ENCODE measurements at regions not wholly inside any gene's neighbourhood (a gene's known extent, or its start where the extent isn't known, plus 50 kb on each side); places are given as distances from the start of the nearest gene placed in this dataset.

GRCh38 chr18:5091741-5092140 is 105.3 kb downstream of the AKAIN1 start:
- Histone ChIP-seq H3K9ac (no peak overlapping the region), H3K27ac (no peak overlapping the region)

DNA sequence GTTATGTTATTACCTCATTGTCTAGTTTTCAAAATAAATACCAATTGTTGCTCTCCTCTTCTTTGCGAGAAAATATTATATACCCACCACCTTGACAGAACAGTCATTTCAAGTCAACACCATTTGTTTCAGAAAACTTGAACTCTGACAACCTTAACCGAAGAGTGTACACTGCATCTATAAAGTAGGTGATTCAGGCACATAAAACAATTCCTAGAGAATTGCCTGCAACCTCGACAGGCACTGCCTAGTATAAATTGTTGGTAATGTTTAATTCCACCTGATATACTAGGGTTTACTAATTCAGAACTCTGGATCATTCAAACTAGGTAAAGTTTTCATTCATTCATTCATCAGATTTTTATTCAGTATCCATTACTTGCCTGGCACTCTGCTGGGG is 121.8 kb downstream of the AKAIN1 start:
- no peaks in the 10 kb centered on the region for H3K4me1 ChIP-seq
- H3K27me3 ChIP-seq = no peaks in the 10 kb centered on the region

More at GRCh38 chr18:5091741-5092140, 105.3 kb downstream of the AKAIN1 start:
- no peaks in the 10 kb centered on the region for H4K20me1 ChIP-seq
- H3K36me3 ChIP-seq = no peaks in the 10 kb centered on the region
- no peak for TF ChIP-seq Cebpa-rat (IDR thresholded peaks at IDR 0.05)
- no peak overlapping the region for H3K4me3 ChIP-seq
- no peaks in the 10 kb centered on the region for H3K4me1 ChIP-seq
- peaks cover 25% of the 10 kb centered on the region for H3K9me3 ChIP-seq
- H3K4me2 ChIP-seq = no peak overlapping the region
- no peaks in the 10 kb centered on the region for H3K27me3 ChIP-seq

DNA sequence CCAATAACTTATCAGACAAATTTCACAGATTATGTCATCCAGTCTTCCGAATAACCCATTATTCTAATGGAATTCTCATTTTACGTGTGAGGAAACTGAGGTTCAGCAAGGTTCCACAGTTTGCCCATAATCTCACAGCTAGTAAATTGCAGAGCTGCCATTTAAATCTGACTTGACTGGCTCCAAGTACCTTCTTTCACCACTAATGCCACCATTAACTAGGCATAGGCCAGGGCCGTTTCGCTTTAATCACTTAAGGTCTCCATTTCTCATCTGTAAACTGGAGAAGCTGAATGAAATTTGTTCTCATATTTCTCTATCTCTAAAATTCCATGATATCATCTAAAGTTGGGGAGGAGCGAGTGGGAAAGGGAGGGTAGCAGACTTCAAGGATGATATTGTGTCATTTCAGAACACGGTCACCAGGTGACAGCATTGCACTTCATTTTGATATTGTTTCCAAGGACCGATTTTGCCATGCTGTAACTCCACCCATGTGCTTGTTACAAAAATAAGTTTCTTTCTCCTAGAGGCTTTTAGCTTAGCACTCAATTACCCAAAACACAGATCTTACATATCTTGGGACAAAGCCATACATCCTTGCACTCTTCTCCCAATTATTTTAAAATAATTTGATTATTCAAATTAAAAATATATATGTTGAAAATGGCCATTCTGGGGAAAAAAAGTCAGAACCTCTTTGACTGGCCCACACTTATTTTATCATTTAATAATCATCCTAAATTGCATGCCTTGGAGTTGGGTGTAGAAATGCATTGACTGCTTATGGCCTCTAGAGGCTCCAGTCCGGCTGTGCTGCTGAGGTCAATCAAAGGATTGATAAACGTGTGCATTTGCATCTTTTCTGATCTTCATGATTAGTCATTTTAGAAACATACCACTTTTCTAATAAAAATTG is 123.8 kb downstream of the AKAIN1 start:
- no peaks in the 10 kb centered on the region for H3K9me3 ChIP-seq
- TF ChIP-seq Cebpa-rat (IDR thresholded peaks at IDR 0.05) = no peak
- H3K4me1 ChIP-seq = no peaks in the 10 kb centered on the region
- no peaks in the 10 kb centered on the region for H3K36me3 ChIP-seq
- H4K20me1 ChIP-seq = no peaks in the 10 kb centered on the region
- H3K27me3 ChIP-seq = no peaks in the 10 kb centered on the region
- no peak overlapping the region for H3K27ac ChIP-seq
- H3K9ac ChIP-seq = no peak overlapping the region
- no peak overlapping the region for H3K4me3 ChIP-seq
- H3K4me2 ChIP-seq = no peak overlapping the region

More for the DNA sequence above, 121.8 kb downstream of the AKAIN1 start:
- Histone ChIP-seq H3K27ac (no peak overlapping the region), H3K4me3 (no peak overlapping the region), H3K9me3 (no peaks in the 10 kb centered on the region), H3K4me2 (no peak overlapping the region), H3K9ac (no peak overlapping the region), H3K36me3 (no peaks in the 10 kb centered on the region), H4K20me1 (no peaks in the 10 kb centered on the region)
- no peak for TF ChIP-seq Cebpa-rat (IDR thresholded peaks at IDR 0.05)

DNA sequence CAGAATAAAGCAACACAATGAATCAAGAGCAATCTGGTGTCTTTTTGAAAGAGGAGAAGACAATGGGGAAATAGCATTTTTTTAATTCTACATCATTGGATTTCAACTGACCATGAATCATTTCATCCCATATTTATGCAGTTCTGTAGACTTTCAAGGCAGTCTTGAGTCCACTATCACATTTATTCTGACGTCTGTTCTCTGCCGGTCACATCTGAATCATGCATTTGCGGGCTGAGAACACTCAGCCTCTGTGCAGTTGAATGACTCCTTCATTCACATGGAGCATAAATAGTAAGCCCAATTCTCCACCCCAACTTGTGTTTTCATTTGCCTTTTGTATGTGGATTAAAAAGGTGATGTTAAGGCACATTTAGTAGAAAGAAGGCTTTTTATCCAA is 128.2 kb downstream of the AKAIN1 start:
- no peak for TF ChIP-seq Cebpa-rat (IDR thresholded peaks at IDR 0.05)
- no peak overlapping the region for H3K27ac ChIP-seq
- H3K4me3 ChIP-seq = no peak overlapping the region
- no peaks in the 10 kb centered on the region for H3K27me3 ChIP-seq
- H3K36me3 ChIP-seq = no peaks in the 10 kb centered on the region
- H3K9me3 ChIP-seq = no peaks in the 10 kb centered on the region
- no peak overlapping the region for H3K9ac ChIP-seq
- H3K4me1 ChIP-seq = no peaks in the 10 kb centered on the region
- no peak overlapping the region for H3K4me2 ChIP-seq
- H4K20me1 ChIP-seq = no peaks in the 10 kb centered on the region

GRCh38 chr18:5066380-5066977 is 130.6 kb downstream of the AKAIN1 start:
- Histone ChIP-seq H3K9me3 (no peaks in the 10 kb centered on the region), H4K20me1 (no peaks in the 10 kb centered on the region)

GRCh38 chr18:5065615-5066014 is 131.4 kb downstream of the AKAIN1 start:
- H3K9ac ChIP-seq = no peak overlapping the region
- H3K9me3 ChIP-seq = no peaks in the 10 kb centered on the region
- H3K27me3 ChIP-seq = no peaks in the 10 kb centered on the region
- no peak for TF ChIP-seq Cebpa-rat (IDR thresholded peaks at IDR 0.05)
- no peak overlapping the region for H3K4me2 ChIP-seq
- H3K36me3 ChIP-seq = no peaks in the 10 kb centered on the region
- H3K4me1 ChIP-seq = no peaks in the 10 kb centered on the region
- H3K4me3 ChIP-seq = no peak overlapping the region
- H3K27ac ChIP-seq = no peak overlapping the region
- no peaks in the 10 kb centered on the region for H4K20me1 ChIP-seq

More at GRCh38 chr18:5066380-5066977, 130.6 kb downstream of the AKAIN1 start:
- Histone ChIP-seq H3K27me3 (no peaks in the 10 kb centered on the region), H3K27ac (no peak overlapping the region), H3K9ac (no peak overlapping the region), H3K4me2 (no peak overlapping the region), H3K36me3 (no peaks in the 10 kb centered on the region), H3K4me3 (no peak overlapping the region), H3K4me1 (no peaks in the 10 kb centered on the region)
- no peak for TF ChIP-seq Cebpa-rat (IDR thresholded peaks at IDR 0.05)

DNA sequence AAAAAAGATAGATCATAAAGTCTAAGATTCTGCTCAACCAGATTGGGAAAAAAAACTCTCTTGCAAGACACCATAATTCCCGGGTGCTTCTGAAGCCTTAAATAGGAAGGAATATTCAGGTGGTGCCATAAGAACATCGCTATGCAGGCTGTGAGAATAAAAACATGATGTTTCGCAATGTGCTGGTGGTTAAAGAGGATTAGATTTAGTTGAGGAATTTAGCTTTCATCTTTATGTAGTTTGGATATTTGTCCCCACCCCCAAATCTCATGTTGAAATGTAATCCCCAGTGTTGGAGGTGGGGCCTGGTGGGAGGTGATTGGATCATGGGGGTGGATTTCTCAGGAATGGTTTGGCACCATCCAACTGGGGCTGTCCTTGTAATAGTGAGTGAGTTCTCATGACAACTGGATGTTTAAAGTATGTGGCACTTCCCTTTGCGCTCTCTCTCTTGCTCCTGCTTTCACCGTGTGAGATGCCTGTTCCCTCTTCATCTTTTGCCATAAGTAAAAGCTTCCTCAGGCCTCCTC is 132.2 kb downstream of the AKAIN1 start:
- Histone ChIP-seq H3K27ac (no peak overlapping the region), H3K4me1 (no peaks in the 10 kb centered on the region), H3K9ac (no peak overlapping the region), H3K27me3 (no peaks in the 10 kb centered on the region), H3K36me3 (no peaks in the 10 kb centered on the region), H3K4me3 (no peak overlapping the region), H3K9me3 (no peaks in the 10 kb centered on the region), H3K4me2 (no peak overlapping the region), H4K20me1 (no peaks in the 10 kb centered on the region)
- no peak for TF ChIP-seq Cebpa-rat (IDR thresholded peaks at IDR 0.05)

GRCh38 chr18:5061785-5062184 is 135.3 kb downstream of the AKAIN1 start:
- peaks cover 18% of the 10 kb centered on the region for H3K4me1 ChIP-seq
- TF ChIP-seq Cebpa-rat (IDR thresholded peaks at IDR 0.05) = no peak
- no peak overlapping the region for H3K4me3 ChIP-seq
- H3K27ac ChIP-seq = no peak overlapping the region
- no peak overlapping the region for H3K4me2 ChIP-seq
- no peaks in the 10 kb centered on the region for H3K36me3 ChIP-seq
- H3K27me3 ChIP-seq = no peaks in the 10 kb centered on the region
- H3K9ac ChIP-seq = no peak overlapping the region
- H3K9me3 ChIP-seq = no peaks in the 10 kb centered on the region
- no peaks in the 10 kb centered on the region for H4K20me1 ChIP-seq

GRCh38 chr18:5060543-5060942 is 136.5 kb downstream of the AKAIN1 start:
- Histone ChIP-seq H3K36me3 (no peaks in the 10 kb centered on the region), H3K27ac (no peak overlapping the region), H3K9me3 (no peaks in the 10 kb centered on the region), H3K27me3 (no peaks in the 10 kb centered on the region), H3K4me1 (peaks cover 18% of the 10 kb centered on the region), H4K20me1 (no peaks in the 10 kb centered on the region), H3K9ac (no peak overlapping the region), H3K4me3 (no peak overlapping the region), H3K4me2 (no peak overlapping the region)
- no peak for TF ChIP-seq Cebpa-rat (IDR thresholded peaks at IDR 0.05)

DNA sequence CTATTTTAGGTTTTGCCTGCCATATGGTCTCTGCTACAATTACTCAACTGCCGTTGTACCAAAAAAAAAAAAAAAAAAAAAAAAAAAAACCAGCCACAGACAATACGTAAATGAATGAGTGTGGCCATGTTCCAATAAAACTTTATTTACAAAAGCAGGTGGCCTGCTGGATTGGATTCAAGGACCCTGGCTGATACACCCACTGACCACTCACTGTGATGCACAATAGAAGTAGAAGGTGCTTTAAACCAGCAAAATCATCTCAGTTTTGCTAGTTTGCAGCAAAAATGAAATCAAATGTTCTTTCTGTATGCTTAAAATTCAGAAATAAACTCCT is 137.4 kb downstream of the AKAIN1 start:
- peaks cover 18% of the 10 kb centered on the region for H3K4me1 ChIP-seq
- no peaks in the 10 kb centered on the region for H4K20me1 ChIP-seq
- H3K4me2 ChIP-seq = no peak overlapping the region; the same call in 1 of the 2 replicates

More for the DNA sequence above, 137.4 kb downstream of the AKAIN1 start:
- no peaks in the 10 kb centered on the region for H3K27me3 ChIP-seq
- H3K4me3 ChIP-seq = no peak overlapping the region
- no peak for TF ChIP-seq Cebpa-rat (IDR thresholded peaks at IDR 0.05)
- no peak overlapping the region for H3K27ac ChIP-seq
- no peaks in the 10 kb centered on the region for H3K9me3 ChIP-seq
- H3K9ac ChIP-seq = no peak overlapping the region
- no peaks in the 10 kb centered on the region for H3K36me3 ChIP-seq

Measured in BLaER1 (cell line).